GM19238 (cell line): ENCODE measurements at regions not wholly inside any gene's neighbourhood (a gene's known extent, or its start where the extent isn't known, plus 50 kb on each side); places are given as distances from the start of the nearest gene placed in this dataset.

Experiments used
- DNase-seq: peaks from one replicate; pipeline ENCODE4 v3.0.0; 2011; ENCODE audit warnings: low spot score; ENCODE audit not compliant: insufficient read length

DNA sequence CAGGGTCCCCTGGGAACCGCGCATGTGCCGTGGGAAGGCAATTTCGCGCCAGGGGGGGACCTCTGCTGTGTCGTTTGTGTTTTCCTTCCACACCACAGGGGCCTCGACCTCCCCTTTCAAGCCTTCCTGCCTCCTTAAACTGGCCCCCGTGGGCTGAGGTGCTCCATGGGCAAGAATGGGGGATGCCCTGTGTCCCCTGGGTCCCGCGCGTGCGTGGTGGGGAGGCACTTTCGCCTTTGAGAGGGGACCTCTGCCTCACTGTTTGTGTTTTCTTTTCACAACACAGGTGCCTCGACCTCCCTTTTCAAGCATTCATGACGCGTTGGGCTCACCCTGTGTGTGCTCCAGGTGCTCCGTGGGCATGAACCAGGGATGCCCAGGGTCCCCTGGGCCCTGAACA, 348.8 kb downstream of the ALG10 start:
- DNase-seq: no peak

DNA sequence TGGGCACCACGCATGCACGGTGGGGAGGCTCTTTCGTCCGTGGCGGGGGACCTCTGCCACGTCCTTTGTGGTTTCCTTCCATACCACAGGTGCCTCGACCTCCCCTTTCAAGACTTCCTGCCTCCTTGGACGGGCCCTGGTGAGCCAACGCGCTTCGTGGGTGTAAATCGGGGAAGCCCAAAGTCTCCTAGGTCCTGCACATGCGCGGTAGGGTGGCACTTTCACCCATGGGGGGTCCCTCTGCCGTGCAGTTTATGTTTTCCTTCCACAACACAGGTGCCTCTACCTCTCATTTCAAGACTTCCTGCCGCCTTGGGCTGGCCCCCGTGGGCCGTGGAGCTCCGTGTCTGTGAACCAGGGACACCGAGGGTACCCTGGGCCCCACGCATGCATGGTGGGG, 349.7 kb downstream of the ALG10 start:
- DNase-seq: no peak

DNA sequence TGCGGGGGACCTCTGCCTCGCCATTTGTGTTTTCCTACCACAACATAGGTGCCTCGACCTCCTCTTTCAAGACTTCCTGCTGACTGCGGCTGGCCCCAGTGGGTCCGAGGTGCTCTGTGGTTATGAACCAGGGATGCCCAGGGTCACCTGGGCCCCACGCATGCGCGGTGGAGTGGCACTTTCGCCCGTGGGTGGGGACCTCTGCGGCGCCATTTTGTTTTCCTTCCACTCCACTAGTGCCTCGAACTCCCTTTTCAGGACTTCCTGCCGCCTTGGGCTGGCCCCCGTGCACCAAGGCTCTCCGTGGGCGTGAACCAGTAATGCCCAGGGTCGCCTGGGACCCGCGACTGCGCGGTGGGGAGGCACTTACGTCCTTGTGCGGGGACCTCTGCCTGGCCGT, 351.6 kb downstream of the ALG10 start:
- no peak for DNase-seq

DNA sequence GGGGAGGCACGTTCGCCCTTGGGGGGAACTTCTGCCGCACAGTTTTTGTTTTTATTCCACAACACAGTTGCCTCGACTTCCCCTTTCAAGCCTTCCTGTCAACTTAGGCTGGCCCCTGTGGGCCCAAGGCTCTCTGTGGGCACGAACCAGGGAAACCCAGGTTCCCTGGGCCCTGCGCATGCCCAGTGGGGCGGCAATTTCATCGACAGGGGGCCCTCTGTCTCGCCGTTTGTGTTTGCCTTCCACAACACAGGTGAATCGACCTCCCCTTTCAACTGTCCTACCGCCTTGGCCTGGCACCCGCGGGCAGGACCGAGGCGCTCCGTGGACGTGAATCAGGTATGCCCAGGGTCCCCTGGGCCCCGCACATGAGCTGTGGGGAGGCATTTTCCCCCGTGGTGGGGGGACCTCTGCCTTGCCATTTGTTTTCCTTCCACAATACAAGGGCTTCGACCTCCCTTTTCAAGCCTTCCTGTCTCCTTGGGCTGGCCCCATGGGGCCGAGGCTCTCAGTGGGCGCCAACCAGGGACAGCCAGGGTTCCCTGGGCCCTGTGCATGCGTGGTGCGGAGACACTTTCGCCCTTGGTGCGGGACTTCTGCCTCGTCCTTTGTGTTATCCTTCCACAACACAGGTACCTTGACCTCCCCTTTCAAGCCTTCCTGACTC, 354.0 kb downstream of the ALG10 start:
- DNase-seq: no peak

DNA sequence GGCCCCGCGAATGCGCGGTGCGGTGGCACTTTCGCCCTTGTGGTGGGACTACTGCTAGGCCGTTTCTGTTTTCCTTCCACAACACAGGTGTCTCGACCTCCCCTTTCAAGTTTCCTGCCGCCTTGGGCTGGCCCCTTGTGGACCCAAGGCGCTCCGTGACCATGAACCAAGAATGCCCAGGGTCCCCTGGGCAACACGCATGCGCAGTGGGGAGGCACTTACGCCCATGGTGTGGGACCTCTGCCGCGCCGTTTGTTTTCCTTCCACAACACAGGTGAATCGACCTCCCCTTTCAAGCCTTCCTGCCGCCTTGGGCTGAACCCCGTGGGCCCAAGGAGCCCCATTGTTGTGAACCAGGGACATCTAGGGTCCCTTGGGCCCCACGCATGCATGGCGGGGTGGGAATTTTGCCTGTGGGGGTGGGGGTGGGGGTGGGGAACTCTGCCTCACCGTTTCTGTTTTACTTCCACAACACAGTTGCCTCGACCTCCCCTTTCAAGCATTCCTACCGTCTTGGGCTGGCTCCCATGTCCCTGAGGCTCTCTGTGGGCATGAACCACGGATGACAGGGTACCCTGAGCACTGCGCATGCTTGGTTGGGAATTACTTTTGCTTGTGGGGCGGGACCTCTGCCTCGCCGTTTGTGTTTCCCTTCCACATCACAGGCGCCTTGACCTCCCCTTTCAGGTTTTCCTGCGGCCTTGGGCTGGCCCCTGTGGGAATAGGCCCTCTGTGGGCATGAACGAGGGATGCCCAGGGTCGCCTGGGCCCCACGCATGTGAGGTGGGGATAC, 355.1 kb downstream of the ALG10 start:
- DNase-seq: no peak

DNA sequence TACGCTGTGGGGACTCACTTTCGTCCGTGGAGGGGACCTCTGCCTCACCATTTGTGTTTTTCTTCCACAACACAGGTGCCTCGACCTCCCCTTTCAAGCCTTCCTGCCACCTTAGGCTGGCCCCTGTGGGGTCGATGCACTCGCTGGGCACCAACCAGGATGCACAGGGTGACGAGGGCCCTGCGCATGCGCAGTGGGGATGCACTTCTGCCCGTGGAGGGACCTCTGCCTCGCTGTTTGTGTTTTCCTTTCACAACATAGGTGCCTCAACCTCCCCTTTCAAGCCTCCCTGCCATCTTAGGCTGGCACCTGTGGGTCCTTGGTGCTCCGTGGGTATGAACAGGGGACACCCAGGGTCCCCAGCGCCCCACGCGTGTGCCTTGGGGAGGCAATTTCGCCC, 356.8 kb downstream of the ALG10 start:
- no peak for DNase-seq

DNA sequence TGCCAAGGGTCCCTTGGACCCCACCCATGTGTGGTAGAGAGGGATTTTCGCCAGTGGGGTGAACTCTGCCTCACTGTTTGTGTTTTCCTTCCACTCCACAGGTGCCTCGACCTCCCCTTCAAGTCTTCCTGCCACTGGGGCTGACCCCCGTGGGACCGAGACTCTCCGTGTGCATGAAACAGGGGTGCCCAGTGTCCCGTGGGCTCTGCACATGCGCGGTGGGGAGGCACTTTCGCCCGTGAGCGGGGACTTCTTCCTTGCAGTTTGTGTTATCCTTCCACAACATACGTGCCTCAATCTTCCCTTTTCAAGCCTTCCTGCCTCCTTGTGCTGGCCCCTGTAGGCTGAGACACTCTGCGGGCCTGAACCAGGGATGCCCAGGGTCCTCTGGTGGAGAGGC, 362.4 kb downstream of the ALG10 start:
- no peak for DNase-seq

DNA sequence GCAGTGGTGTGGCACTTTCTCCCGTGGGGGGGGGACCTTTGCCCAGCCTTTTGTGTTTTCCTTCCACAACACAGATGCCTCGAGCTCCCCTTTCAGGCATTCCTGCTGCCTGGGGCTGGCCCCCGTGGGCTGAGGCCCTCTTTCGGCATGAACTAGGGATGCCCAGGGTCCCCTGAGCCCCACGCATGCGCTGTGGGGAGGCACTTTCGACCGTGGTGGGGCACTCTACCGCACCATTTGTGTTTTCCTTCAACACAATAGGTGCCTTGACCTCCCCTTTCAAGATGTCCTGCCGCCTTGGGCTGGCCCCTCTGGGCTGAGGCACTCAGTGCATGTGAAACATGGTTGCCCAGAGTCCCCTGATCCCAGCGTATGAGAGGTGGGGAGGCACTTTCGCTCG, 363.7 kb downstream of the ALG10 start:
- no peak for DNase-seq

DNA sequence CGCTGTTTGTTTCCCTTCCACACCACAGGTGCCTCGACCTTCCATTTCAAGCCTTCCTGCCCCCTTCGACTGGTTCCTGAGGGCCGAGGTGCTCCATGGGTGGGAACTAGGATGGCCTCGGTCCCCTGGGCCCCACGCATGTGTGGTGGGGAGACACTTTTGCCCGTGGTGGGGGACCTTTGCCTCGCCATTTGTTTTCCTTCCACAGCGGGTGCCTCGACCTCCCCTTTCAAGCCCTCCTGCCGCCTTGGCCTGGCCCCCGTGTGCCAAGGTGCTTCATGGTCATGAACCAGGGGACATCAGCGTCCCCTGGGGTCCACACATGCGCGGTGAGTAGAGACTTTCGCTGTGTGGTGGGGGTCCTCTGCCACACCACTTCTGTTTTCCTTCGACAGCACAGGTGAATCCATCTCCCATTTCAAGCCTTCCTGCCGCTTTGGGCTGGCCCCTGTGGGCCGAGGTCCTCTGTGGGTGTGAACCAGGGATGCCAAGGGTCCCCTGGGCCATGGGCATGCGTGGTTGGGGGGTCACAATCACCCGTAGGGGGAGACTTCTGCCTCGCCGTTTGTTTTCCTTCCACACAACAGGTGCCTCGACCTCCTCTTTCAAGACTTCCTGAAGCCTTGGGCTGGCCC, 364.4 kb downstream of the ALG10 start:
- DNase-seq: no peak

DNA sequence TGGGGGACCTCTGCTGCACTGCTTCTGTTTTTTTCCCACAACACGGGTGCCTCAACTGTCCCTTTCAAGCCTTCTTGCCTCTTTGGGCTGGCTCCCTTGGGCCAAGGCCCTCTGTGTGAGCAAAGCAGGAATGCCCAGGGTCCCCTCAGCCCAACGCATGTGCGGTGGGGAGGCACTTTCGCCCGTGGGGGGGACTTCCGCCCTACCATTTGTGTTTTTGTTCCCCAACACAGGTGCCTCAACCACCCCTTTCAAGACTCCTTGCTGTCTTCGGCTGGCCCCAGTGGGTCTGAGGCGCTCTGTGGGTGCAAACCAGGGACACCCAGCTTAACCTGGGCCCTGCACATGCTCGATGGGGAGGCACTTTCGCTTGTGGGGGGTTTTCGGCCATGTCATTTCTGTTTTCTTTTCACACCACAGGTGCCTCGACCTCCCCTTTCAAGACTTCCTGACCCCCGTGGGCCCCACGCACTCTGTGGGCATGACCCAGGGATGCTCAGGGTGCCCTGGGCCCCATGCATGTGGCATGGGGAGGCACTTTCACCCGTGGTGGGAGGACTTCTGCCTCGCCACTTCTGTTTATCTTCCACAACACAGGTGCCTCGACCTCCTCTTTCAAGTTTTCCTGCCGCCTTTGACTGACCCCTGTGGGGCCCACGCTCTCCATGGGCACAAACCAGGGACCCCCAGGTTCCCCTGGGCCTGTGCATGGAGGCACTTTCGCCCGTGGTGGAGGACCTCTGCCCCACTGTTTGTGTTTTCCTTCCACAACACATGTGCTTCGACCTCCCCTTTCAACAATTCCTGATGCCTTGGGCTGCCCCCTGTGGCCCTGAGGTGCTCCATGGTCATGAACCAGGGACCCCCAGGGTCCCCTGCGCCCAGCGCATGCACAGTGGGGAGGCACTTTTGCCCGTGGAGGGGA, 365.7 kb downstream of the ALG10 start:
- no peak for DNase-seq

DNA sequence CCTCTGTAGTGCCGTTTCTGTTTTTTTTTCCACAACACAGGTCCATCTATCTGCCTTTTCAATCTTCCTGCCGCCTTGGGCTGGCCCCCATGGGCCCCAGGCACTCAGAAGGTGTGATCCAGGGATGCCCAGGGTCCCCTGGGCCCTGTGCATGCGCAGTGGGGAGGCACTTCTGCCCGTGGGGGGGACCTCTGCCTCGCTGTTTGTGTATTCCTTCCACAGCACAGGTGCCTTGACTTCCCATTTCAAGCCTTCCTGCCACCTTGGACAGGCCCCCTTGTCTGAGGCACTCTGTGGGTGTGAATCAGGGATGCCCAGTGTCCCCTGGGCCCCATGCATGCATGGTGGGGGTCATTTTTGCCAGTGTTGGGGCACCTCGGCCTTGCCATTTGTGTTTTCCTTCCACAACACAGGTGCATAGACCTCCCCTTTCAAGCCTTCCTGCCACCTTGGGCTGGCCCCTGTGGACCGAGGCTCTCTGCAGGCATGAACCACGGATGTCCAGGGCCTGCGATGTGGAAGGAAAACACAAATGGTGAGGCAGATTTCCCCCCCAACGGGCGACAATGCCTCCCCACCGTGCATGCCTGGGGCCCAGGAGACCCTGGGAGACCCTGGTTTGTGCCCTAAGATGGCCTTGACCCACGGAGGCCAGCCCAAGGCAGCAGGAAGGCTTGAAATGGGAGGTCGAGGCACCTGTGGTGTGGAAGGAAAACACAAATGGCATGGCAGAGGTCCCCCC, 366.5 kb downstream of the ALG10 start:
- DNase-seq: no peak

DNA sequence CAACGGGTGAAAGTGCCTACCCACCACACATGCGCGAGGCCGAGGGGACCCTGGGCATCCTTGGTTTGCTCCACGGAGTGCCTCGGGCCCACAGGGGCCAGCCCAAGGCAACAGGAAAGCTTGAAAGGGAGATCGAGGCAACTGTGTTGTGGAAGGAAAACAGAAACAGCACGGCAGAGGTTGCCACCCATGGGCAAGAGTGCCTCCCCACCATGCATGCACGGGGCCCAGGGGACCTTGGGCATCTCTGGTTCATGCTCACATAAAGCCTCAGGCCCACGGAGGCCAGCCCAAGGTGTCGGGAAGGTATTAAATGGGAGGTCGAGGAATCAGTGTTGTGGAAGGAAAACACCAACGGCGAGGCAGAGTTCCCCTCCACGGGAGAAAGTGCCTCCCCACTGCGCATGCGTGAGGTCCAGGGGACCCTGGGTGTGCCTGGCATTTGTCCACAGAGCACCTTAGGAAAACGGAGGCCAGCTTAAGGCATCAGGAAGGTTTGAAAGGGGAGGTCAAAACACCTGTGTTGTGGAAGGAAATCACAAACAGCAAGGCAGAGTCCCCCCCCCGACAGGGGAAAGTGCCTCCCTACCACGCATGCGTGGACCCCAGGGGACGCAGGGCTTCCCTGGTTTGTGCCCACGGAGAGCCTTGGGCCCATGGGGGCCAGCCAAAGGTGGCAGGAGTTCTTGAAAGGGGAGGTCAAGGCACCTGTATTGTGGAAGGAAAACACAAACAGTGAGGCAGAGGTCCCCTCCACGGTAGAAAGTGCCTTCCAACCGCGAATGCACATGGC, 367.3 kb downstream of the ALG10 start:
- no peak for DNase-seq

DNA sequence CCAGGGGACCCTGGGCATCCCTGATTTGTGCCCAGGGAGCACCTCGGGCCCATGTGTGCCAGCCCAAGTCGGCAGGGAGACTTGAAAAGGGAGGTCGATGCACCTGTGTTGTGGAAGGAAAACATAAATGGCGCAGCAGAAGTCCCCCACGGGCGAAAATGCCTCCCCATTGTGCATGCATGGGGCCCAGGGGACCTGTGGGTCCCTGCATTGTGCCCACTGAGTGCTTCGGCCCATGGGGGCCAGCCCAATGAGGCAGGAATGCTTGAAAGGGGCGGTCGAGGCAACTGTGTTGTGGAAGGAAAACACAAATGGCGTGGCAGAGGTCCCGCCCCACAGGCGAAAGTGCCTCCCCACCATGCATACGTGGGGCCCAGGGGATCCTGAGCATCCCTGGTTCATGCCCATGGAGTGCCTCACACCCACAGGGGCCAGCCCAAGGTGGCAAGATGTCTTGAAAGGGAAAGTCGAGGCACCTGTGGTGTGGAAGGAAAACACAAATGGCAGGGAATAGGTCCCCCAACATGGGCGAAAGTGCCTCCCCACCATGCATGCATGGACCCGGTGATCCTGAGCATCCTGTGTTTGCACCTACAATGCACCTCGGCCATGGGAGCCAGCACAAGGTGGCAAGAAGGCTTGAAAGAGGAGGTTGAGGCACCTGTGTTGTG, 368.0 kb downstream of the ALG10 start:
- DNase-seq: no peak

DNA sequence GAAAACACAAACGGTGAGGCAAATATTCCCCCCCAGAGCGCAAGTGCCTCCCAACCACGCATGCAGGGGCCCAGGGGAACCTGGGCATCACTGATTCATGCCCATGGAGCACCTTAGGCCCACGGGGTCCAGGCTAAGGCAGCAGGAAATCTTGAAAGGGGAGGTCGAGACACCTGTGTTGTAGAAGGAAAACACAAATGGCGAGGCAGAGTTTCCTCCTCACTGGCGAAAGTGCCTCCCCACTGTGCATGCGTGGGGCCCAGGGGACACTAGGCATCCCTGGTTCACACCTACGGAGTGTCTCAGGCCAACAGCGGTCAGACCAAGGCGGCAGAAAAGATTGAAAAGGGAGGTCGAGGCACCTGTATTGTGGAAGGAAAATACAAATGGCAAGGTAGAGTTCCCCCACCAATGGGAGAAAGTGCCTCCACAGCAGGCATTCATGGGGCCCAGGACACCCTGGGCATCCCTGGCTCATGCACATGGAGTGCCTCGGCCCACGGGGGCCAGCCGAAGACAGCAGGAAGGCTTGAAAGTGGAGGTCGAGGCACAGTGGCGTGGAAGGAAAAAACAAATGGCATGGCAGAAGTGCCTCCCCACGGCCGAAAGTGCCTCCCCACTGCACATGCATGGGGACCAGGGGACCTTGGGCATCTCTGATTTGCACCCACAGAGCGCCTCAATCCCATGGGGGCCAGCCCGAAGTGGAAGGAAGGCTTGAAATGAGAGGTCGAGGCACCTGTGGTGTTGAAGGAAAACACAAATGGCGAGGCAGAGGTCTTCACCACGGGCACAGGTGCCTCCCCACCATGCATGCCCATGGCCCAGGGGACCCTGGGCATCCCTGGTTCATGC, 368.8 kb downstream of the ALG10 start:
- DNase-seq: no peak

DNA sequence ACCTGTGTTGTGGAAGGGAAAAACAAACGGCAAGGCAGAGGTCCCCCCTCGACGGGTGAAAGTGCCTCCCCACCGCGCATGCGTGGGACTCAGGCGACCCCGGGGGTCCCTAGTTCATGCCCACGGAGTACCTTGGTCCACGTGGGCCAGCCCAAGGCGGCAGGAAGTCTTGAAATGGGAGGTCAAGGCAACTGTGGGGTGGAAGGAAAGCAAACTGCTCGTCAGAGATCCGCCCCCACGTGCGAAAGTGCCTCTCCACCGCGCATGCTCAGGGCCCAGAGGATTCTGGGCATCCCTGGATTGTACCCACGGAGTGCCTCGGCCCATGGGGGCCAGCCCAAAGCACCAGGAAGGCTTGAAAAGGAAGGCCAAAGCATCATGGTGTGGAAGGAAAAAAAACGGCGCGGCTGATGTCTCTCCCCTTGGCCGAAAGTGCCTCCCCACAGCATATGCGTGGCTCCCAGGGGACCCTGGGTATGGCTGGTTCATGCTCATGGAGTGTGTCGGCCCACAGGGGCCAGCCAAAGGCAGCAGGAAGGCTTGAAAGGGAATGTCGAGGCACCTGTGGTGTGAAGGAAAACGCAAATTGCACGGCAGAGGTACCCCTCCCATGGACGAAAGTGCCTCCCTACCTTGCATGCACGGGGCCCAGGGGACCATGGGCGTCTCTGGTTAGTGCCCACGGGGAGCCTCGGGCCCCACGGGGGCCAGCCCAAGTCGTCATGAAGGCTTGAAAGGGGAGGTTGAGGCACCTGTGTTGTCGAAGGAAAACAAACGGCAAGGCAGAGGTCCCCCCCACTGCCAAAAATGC, 369.7 kb downstream of the ALG10 start:
- no peak for DNase-seq

DNA sequence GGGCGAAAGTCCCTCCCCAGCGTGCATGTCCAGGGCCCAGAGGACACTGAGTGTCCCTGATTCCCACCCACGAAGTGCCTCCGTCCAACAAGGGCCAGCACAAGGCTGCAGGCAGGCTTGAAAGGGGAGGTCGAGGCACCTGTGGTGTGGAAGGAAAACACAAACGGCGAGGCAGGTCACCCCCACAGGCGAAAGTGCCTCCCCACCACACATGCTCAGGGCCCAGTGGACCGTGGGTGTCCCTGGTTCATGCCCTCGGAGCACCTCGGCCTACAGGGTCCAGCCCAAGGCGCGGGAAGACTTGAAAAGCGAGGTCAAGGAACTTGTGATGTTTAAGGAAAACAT, 370.4 kb downstream of the ALG10 start:
- no peak for DNase-seq

DNA sequence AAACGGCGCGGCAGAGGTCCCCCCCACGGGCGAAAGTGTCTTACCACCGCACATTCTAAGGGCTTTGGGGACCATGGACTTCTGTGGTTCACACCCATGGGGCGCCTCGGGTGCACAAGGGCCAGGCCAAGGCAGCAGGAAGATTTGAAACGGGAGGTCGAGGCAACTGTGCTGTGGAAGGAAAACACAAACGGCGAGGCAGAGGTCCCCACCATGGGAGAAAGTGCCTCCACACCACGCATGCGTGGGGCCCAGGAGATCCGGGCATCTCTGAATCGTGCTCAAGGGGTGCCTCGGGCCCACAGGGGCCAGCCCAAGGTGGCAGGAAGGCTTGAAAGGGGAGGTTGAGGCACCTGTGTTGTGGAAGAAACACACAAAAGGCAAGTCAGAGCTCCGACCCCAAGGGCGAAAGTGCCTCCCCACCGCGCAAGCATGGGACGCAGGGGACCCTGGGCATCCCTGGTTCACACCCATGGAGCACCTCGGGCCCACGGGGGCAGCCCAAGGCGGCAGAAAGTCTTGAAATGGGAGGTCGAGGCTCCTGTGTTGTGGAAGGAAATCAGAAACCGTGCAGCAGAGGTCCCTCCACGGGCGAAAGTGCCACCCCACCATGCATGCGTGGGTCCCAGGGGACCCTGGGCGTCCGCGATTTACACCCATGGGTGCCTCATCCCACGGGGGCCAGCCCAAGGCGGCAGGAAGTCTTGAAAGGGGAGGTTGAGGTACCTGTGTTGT, 371.0 kb downstream of the ALG10 start:
- no peak for DNase-seq
